HCT116 (cell line): ENCODE measurements at regions not wholly inside any gene's neighbourhood (a gene's known extent, or its start where the extent isn't known, plus 50 kb on each side); places are given as distances from the start of the nearest gene placed in this dataset.

ENCODE experiments used
- ATAC-seq: fragments of 200-7000 bp; cut with Tn5 transposase; 2 replicates; pipeline ENCODE4 v1.9.1; 2020; ENCODE audit warnings: mild to moderate bottlenecking, moderate library complexity
- BruUV-seq: library from RNA; stranded (reverse); fragments of 400-500 nt; replicated peaks from 2 replicates; lab custom pipeline; 2021; lab: Mats Ljungman, UMichigan
- CTCF ChIA-PET: fragments of 300-600 bp; sonication (Branson Sonifier 250); formaldehyde crosslinking; loops from one replicate; lab custom pipeline; 2021; ENCODE audit warnings: antibody characterized with exemption; lab: Charles Lee
- POLR2A ChIA-PET: fragments of 300-600, 350-600 bp; sonication (Branson Sonifier 250); formaldehyde crosslinking; loops from one replicate; lab custom pipeline; 2021; ENCODE audit warnings: antibody characterized with exemption; lab: Charles Lee
- RAD21 ChIA-PET, 2 experiments: fragments of 300-600 bp; sonication (Branson Sonifier 250); formaldehyde crosslinking; loops; one replicate each; lab custom pipeline; 2023; ENCODE audit warnings: low total read pairs in 2 of 2; ENCODE audit not compliant: uncharacterized antibody in 2 of 2, unreplicated experiment in 2 of 2, low non-redundant PET in 1 of 2; lab: Charles Lee
- DNase-seq: peaks from one replicate; pipeline ENCODE4 v3.0.0-alpha.2; 2010; ENCODE audit warnings: low read depth, low spot score
- H2AFZ ChIP-seq: fragments of 200-600 bp; shearing (Covaris generic), sonication (generic); 2 replicates; pipeline ENCODE4 v1.6.1; 2017; ENCODE audit warnings: low read depth, mixed run types, mixed read lengths, antibody characterized with exemption, low read length; ENCODE audit not compliant: poor library complexity, severe bottlenecking
- H3K27ac ChIP-seq: 2 replicates; pipeline ENCODE4 v1.5.1; 2012; ENCODE audit warnings: low read depth, low read length
- H3K27me3 ChIP-seq: fragments of 200-600 bp; sonication (generic); 2 replicates; pipeline ENCODE4 v1.6.1; 2016; ENCODE audit warnings: mixed run types, low read length, mixed read lengths; ENCODE audit not compliant: insufficient read depth
- H3K36me3 ChIP-seq, 2 experiments: fragments of 200-500 bp in 1 of 2; fragments of 200-600 bp in 1 of 2; sonication (Bioruptor generic) in 1 of 2; sonication (generic) in 1 of 2; 2 replicates each; pipeline versions ENCODE4 v1.5.1 to v1.6.1; 2014 to 2016; ENCODE audit warnings: low read length in 2 of 2, inconsistent platforms in 1 of 2, mixed read lengths in 1 of 2, mixed run types in 1 of 2; ENCODE audit not compliant: insufficient read depth in 2 of 2, control insufficient read depth in 1 of 2
- H3K4me1 ChIP-seq, 2 experiments: fragments of 200-600 bp in 1 of 2; sonication (generic) in 1 of 2; 2 replicates each; pipeline versions ENCODE4 v1.5.1 to v1.6.1; 2012 to 2017; ENCODE audit warnings: low read length in 2 of 2, inconsistent platforms in 1 of 2, mild to moderate bottlenecking in 1 of 2, mixed read lengths in 1 of 2, mixed run types in 1 of 2, moderate library complexity in 1 of 2; ENCODE audit not compliant: insufficient read depth in 2 of 2, control insufficient read depth in 1 of 2
- H3K4me2 ChIP-seq: fragments of 200-600 bp; sonication (generic); 2 replicates; pipeline ENCODE4 v1.6.1; 2017; ENCODE audit warnings: mixed run types, low read length, mixed read lengths
- H3K4me3 ChIP-seq, 2 experiments: fragments of 200-600 bp in 1 of 2; sonication (generic) in 1 of 2; replicated peaks in 1 of 2; 2 replicates each; pipeline ENCODE4 v1.5.1; 2011 to 2016; ENCODE audit warnings: low read length in 2 of 2, control low read depth in 1 of 2, low read depth in 1 of 2, mild to moderate bottlenecking in 1 of 2, mixed read lengths in 1 of 2, mixed run types in 1 of 2
- H3K79me2 ChIP-seq: fragments of 200-600 bp; sonication (generic); 2 replicates; pipeline ENCODE4 v1.6.1; 2017; ENCODE audit warnings: mild to moderate bottlenecking, mixed run types, low read length, moderate library complexity, mixed read lengths; ENCODE audit not compliant: insufficient read depth
- H3K9ac ChIP-seq: fragments of 200-600 bp; sonication (generic); 2 replicates; pipeline ENCODE4 v1.6.1; 2016; ENCODE audit warnings: low read length, mixed read lengths
- H3K9me2 ChIP-seq: fragments of 200-600 bp; sonication (generic), shearing (Covaris generic); 2 replicates; pipeline ENCODE4 v1.6.1; 2017; ENCODE audit warnings: mixed run types, mild to moderate bottlenecking, moderate library complexity; ENCODE audit not compliant: insufficient read depth
- H3K9me3 ChIP-seq, 2 experiments: fragments of 200-500 bp in 1 of 2; fragments of 200-600 bp in 1 of 2; sonication (Bioruptor generic) in 1 of 2; sonication (generic) in 1 of 2; 2 replicates each; pipeline ENCODE4 v1.6.1; 2014 to 2017; ENCODE audit warnings: low read length in 2 of 2, mixed read lengths in 2 of 2, inconsistent platforms in 1 of 2, low read depth in 1 of 2, mild to moderate bottlenecking in 1 of 2, mixed run types in 1 of 2, moderate library complexity in 1 of 2; ENCODE audit not compliant: control insufficient read depth in 1 of 2, insufficient read depth in 1 of 2
- H4K20me1 ChIP-seq: fragments of 200-600 bp; sonication (generic), shearing (Covaris generic); 2 replicates; pipeline ENCODE4 v1.6.1; 2017; ENCODE audit warnings: mixed run types, mild to moderate bottlenecking, moderate library complexity; ENCODE audit not compliant: insufficient read depth
- ATF3 ChIP-seq: IDR thresholded peaks from 2 replicates; pipeline ENCODE4 v1.6.1; 2012
- CBX3 ChIP-seq: IDR thresholded peaks from 2 replicates; pipeline ENCODE4 v1.6.1; 2012; ENCODE audit warnings: low read depth
- CEBPB ChIP-seq: IDR thresholded peaks from 2 replicates; pipeline ENCODE4 v1.6.1; 2012; ENCODE audit warnings: low read depth
- EGR1 ChIP-seq: IDR thresholded peaks from 2 replicates; pipeline ENCODE4 v1.6.1; 2012; ENCODE audit warnings: low read depth
- ELF1 ChIP-seq: IDR thresholded peaks from 2 replicates; pipeline ENCODE4 v1.6.1; 2012; ENCODE audit warnings: low read depth, borderline replicate concordance
- EZH2phosphoT487 ChIP-seq: fragments of 200-600 bp; IDR thresholded peaks from 2 replicates; pipeline ENCODE4 v1.6.1; 2018; ENCODE audit warnings: antibody characterized with exemption, borderline replicate concordance
- FOSL1 ChIP-seq: IDR thresholded peaks from 2 replicates; pipeline ENCODE4 v1.6.1; 2012; ENCODE audit warnings: low read depth
- JUND ChIP-seq: IDR thresholded peaks from 2 replicates; pipeline ENCODE4 v1.6.1; 2012
- MAX ChIP-seq: IDR thresholded peaks from 2 replicates; pipeline ENCODE4 v1.6.1; 2012
- POLR2A ChIP-seq: IDR thresholded peaks from 2 replicates; pipeline ENCODE4 v1.7.0; 2011; ENCODE audit warnings: borderline replicate concordance; ENCODE audit not compliant: insufficient read depth, insufficient read length; ENCODE audit errors: extremely low read depth
- RAD21 ChIP-seq: IDR thresholded peaks from 2 replicates; pipeline ENCODE4 v1.6.1; 2012; ENCODE audit warnings: low read depth, mild to moderate bottlenecking
- SRF ChIP-seq: IDR thresholded peaks from 2 replicates; pipeline ENCODE4 v1.6.1; 2012; ENCODE audit warnings: low read depth
- TCF7L2 ChIP-seq: IDR thresholded peaks from 2 replicates; pipeline ENCODE4 v1.7.0; 2011; ENCODE audit warnings: borderline replicate concordance, inconsistent platforms; ENCODE audit not compliant: insufficient read depth, insufficient read length; ENCODE audit errors: extremely low read depth
- YY1 ChIP-seq: IDR thresholded peaks from 2 replicates; pipeline ENCODE4 v1.6.1; 2011; ENCODE audit warnings: low read length, low read depth, moderate library complexity, mild to moderate bottlenecking; ENCODE audit not compliant: insufficient replicate concordance; ENCODE audit errors: extremely low read depth
- ZBTB33 ChIP-seq: IDR thresholded peaks from 2 replicates; pipeline ENCODE4 v1.6.1; 2011; ENCODE audit warnings: mild to moderate bottlenecking, low read length, moderate library complexity; ENCODE audit not compliant: insufficient replicate concordance; ENCODE audit errors: extremely low read depth
- ZFX ChIP-seq: fragments of 450-650 bp; IDR thresholded peaks from 2 replicates; pipeline ENCODE4 v1.6.1; 2017
- ZNF274 ChIP-seq: fragments of 200-500 bp; sonication (Bioruptor generic); IDR thresholded peaks from 2 replicates; pipeline ENCODE4 v1.6.1; 2014; ENCODE audit warnings: mild to moderate bottlenecking, low read depth, low read length, inconsistent platforms
- intact Hi-C: fragments of 100-400 bp; cut with micrococcal nuclease; formaldehyde crosslinking; loops from 2 replicates; pipeline ENCODE4 v1.10.0; 2022
- TF ChIP-seq, protein P1 (sequence below): IDR thresholded peaks from 2 replicates; pipeline ENCODE4 v1.6.1; 2012; ENCODE audit warnings: low read depth
- TF ChIP-seq, protein P2 (sequence below), 3 experiments: fragments of 200-600 bp in 1 of 3; sonication (generic) in 1 of 3; IDR thresholded peaks in 2 of 3; conservative IDR thresholded peaks in 1 of 3; 2 replicates each; pipeline ENCODE4 v1.5.1; 2012 to 2017; ENCODE audit warnings: low read depth in 2 of 3, low read length in 2 of 3, antibody characterized with exemption in 1 of 3, borderline replicate concordance in 1 of 3, control low read depth in 1 of 3, mild to moderate bottlenecking in 1 of 3, mixed read lengths in 1 of 3, mixed run types in 1 of 3, moderate library complexity in 1 of 3; ENCODE audit not compliant: insufficient read depth in 1 of 3

- no peaks in the 10 kb centered on the region for H4K20me1 ChIP-seq
- no peaks in the 10 kb centered on the region for H3K9me2 ChIP-seq
- CTCF ChIA-PET = no interaction called here
- no peaks in the 10 kb centered on the region for H3K36me3 ChIP-seq
- H3K79me2 ChIP-seq = no peaks in the 10 kb centered on the region
- no peaks in the 10 kb centered on the region for H3K9me3 ChIP-seq
- H3K27ac ChIP-seq = no peak overlapping the region
- no peak overlapping the region for H2AFZ ChIP-seq
- no peak for ATAC-seq
- no peak overlapping the region for H3K4me2 ChIP-seq
- H3K4me1 ChIP-seq = peaks cover 3 to 10% of the 10 kb centered on the region in 2 experiments; a peak in 2 of 4 replicates
- POLR2A ChIA-PET = no interaction called here
- TF ChIP-seq, protein P1, sequence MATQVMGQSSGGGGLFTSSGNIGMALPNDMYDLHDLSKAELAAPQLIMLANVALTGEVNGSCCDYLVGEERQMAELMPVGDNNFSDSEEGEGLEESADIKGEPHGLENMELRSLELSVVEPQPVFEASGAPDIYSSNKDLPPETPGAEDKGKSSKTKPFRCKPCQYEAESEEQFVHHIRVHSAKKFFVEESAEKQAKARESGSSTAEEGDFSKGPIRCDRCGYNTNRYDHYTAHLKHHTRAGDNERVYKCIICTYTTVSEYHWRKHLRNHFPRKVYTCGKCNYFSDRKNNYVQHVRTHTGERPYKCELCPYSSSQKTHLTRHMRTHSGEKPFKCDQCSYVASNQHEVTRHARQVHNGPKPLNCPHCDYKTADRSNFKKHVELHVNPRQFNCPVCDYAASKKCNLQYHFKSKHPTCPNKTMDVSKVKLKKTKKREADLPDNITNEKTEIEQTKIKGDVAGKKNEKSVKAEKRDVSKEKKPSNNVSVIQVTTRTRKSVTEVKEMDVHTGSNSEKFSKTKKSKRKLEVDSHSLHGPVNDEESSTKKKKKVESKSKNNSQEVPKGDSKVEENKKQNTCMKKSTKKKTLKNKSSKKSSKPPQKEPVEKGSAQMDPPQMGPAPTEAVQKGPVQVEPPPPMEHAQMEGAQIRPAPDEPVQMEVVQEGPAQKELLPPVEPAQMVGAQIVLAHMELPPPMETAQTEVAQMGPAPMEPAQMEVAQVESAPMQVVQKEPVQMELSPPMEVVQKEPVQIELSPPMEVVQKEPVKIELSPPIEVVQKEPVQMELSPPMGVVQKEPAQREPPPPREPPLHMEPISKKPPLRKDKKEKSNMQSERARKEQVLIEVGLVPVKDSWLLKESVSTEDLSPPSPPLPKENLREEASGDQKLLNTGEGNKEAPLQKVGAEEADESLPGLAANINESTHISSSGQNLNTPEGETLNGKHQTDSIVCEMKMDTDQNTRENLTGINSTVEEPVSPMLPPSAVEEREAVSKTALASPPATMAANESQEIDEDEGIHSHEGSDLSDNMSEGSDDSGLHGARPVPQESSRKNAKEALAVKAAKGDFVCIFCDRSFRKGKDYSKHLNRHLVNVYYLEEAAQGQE = no peak
- TF ChIP-seq EZH2phosphoT487 (no peak), ZNF274 (no peak), TCF7L2 (no peak), RAD21 (no peak), YY1 (no peak), POLR2A (no peak), ZFX (no peak), CEBPB (no peak), CBX3 (no peak), ZBTB33 (no peak), JUND (no peak), EGR1 (no peak), SRF (no peak), FOSL1 (no peak), ATF3 (no peak), MAX (no peak), ELF1 (no peak)
- TF ChIP-seq, protein P2, sequence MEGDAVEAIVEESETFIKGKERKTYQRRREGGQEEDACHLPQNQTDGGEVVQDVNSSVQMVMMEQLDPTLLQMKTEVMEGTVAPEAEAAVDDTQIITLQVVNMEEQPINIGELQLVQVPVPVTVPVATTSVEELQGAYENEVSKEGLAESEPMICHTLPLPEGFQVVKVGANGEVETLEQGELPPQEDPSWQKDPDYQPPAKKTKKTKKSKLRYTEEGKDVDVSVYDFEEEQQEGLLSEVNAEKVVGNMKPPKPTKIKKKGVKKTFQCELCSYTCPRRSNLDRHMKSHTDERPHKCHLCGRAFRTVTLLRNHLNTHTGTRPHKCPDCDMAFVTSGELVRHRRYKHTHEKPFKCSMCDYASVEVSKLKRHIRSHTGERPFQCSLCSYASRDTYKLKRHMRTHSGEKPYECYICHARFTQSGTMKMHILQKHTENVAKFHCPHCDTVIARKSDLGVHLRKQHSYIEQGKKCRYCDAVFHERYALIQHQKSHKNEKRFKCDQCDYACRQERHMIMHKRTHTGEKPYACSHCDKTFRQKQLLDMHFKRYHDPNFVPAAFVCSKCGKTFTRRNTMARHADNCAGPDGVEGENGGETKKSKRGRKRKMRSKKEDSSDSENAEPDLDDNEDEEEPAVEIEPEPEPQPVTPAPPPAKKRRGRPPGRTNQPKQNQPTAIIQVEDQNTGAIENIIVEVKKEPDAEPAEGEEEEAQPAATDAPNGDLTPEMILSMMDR (IDR thresholded peaks at IDR 0.05 in 2 of 3, conservative IDR thresholded peaks at IDR 0.05 in 1 of 3; ENCODE audit: borderline replicate concordance in 1 of 3, insufficient read depth in 1 of 3, low read depth in 2 of 3, low read length in 2 of 3) = no peak
- TF ChIP-seq, all 23 proteins: peak for 0
- intact Hi-C loops = no loop called here
- BruUV-seq = no TSS peak
- H3K4me3 ChIP-seq = no peak overlapping the region
- no peaks in the 10 kb centered on the region for H3K27me3 ChIP-seq
- no peak for DNase-seq
- no peak overlapping the region for H3K9ac ChIP-seq
- RAD21 ChIA-PET = no interaction called here
Measured at GRCh38 chr17:72270273-72270924, 149.6 kb downstream of the SOX9 start.
